ENCODE measurements at regions not wholly inside any gene's neighbourhood (a gene's known extent, or its start where the extent isn't known, plus 50 kb on each side); places are given as distances from the start of the nearest gene placed in this dataset.
A peak's percentile ranks its signal among the peaks of the same experiment; 100 is the strongest.

- no peak for TF ChIP-seq POLR2AphosphoS5 (IDR thresholded peaks at IDR 0.05; ENCODE audit: low read depth)
- TF ChIP-seq CTCF (conservative IDR thresholded peaks at IDR 0.05; ENCODE audit: low read depth in 2 of 2), result no peak
- no peak for TF ChIP-seq EZH2phosphoT487 (IDR thresholded peaks at IDR 0.05; ENCODE audit: unreplicated experiment)
- H3K4me3 ChIP-seq, result no peak overlapping the region
- no peak overlapping the region for H3K27ac Mint-ChIP-seq
- no peaks in the 10 kb centered on the region for H3F3A ChIP-seq (replicated peaks; ENCODE audit: low read depth)
- no peaks in the 10 kb centered on the region for H3K79me2 ChIP-seq (replicated peaks; ENCODE audit: insufficient read depth)
- no peak overlapping the region for H2AFZ ChIP-seq
- no peaks in the 10 kb centered on the region for H4K20me1 ChIP-seq (replicated peaks; ENCODE audit: insufficient read depth)
- H3K4me1 Mint-ChIP-seq, result no peaks in the 10 kb centered on the region
- H3K27ac ChIP-seq (ENCODE audit: low read depth), result no peak overlapping the region
- no peaks in the 10 kb centered on the region for H3K9me2 ChIP-seq (ENCODE audit: insufficient read depth)
- H3K27me3 ChIP-seq (ENCODE audit: insufficient read depth), result 0 out of 2 replicates have a peak, but pooled peaks cover under 1% of the 10 kb centered on the region
- DNase-seq (ENCODE audit: low spot score) (no peak), ATAC-seq (no peak)
- H3K36me3 Mint-ChIP-seq (ENCODE audit: low read depth), result no peaks in the 10 kb centered on the region
- H3K4me1 ChIP-seq (ENCODE audit: insufficient read depth), result no peaks in the 10 kb centered on the region
- no peaks in the 10 kb centered on the region for H3K36me3 ChIP-seq (ENCODE audit: insufficient read depth)
- no peaks in the 10 kb centered on the region; the same call in 2 of the 3 replicates for H3K9me3 Mint-ChIP-seq
- no peak overlapping the region for H3K4me2 ChIP-seq
- no peaks in the 10 kb centered on the region for H3K27me3 Mint-ChIP-seq (ENCODE audit: insufficient read depth, low read depth, poor library complexity)
- no peak overlapping the region for H3K4me3 Mint-ChIP-seq
These were observed 694.9 kb upstream of the CDH9 start for GRCh38 chr5:27733237-27733636.

- Mint-ChIP-seq H3K9me3 (no peaks in the 10 kb centered on the region; the same call in 2 of the 3 replicates), H3K27ac (no peak overlapping the region), H3K27me3 (ENCODE audit: insufficient read depth, low read depth, poor library complexity) (no peaks in the 10 kb centered on the region), H3K4me3 (no peak overlapping the region; the same call in 2 of the 3 replicates), H3K36me3 (ENCODE audit: low read depth) (no peaks in the 10 kb centered on the region), H3K4me1 (peaks cover 13% of the 10 kb centered on the region)
- H3K27me3 ChIP-seq (ENCODE audit: insufficient read depth), result 0 out of 2 replicates have a peak, but pooled peaks cover 4% of the 10 kb centered on the region
- peaks cover 11% of the 10 kb centered on the region; the same call in 1 of the 2 replicates for H3K4me1 ChIP-seq (ENCODE audit: insufficient read depth)
- H3F3A ChIP-seq (replicated peaks; ENCODE audit: low read depth), result no peaks in the 10 kb centered on the region
- no peak overlapping the region for H3K4me3 ChIP-seq
- ATAC-seq, result peak; percentile 90
- peak; percentile 83 for DNase-seq (ENCODE audit: low spot score)
- H3K79me2 ChIP-seq (replicated peaks; ENCODE audit: insufficient read depth), result no peaks in the 10 kb centered on the region
- H2AFZ ChIP-seq, result no peak overlapping the region
- peak; percentile 45; the same call in 1 of the 2 replicates for TF ChIP-seq ZNF462 (CRISPR knock-in tag; IDR thresholded peaks at IDR 0.05)
- no peak for TF ChIP-seq ZNF331 (CRISPR knock-in tag; IDR thresholded peaks at IDR 0.05; ENCODE audit: low read depth)
- H3K9me2 ChIP-seq (ENCODE audit: insufficient read depth), result no peaks in the 10 kb centered on the region
- H3K4me2 ChIP-seq, result no peak overlapping the region
- no peak overlapping the region for H3K27ac ChIP-seq (ENCODE audit: low read depth)
- no peaks in the 10 kb centered on the region for H4K20me1 ChIP-seq (replicated peaks; ENCODE audit: insufficient read depth)
- H3K36me3 ChIP-seq (ENCODE audit: insufficient read depth), result no peaks in the 10 kb centered on the region
These were observed 688.9 kb upstream of the CDH9 start for GRCh38 chr5:27727254-27727653.

Measured in GM23338 (cell line).